ENCODE measurements at regions not wholly inside any gene's neighbourhood (a gene's known extent, or its start where the extent isn't known, plus 50 kb on each side); places are given as distances from the start of the nearest gene placed in this dataset.
A peak's percentile ranks its signal among the peaks of the same experiment; 100 is the strongest.
"Not testable (repeated sequence)": the region's sequence is repeated elsewhere in the genome, so short reads cannot be mapped to it uniquely, and the experiment has no call there.

DNA sequence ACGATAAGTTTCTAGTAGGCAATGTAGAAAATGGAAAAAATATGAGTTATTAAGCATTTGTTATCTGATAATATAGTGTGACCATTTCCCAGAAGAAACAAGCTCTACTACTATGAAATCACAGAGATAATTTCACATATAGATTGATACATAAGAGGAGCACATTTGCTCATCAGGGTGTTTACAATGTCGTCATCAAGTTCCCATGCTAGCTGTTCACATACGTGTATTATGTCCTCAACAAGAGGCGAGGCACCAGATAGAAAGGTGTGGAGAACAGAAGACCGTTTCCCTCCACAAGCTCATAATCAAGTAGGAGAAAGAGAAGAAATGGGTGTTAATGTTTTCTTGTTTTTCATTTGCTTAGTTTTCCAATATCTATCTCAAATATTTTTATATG lies 326.1 kb upstream of the ARID1B start:
- DNase-seq (ENCODE audit: low spot score), result no peak

GRCh38 chr6:156450421-156450820 lies 326.8 kb upstream of the ARID1B start:
- no peak for DNase-seq (ENCODE audit: low spot score)

- no peak for DNase-seq (ENCODE audit: low spot score)
These were observed 327.6 kb upstream of the ARID1B start for GRCh38 chr6:156449569-156449968.

DNA sequence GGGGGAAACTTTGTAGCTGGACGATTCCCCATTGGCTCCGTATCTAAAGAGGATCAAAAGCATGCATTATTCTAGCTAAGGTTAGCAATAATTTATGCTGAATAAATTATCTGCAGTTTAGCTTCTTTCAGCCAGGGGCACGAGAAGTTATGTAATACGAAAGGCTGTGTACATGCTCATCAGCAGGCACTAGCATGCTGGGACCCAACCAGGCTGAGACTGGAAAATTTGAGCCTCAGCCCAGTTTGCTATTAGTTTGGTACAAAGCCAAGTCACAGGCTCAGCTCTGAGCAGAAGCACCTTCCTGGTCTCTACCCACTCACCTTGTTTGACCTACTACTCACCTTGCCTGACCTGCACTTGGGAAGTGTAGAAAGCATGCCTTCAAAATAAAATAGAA lies 328.1 kb upstream of the ARID1B start:
- DNase-seq (ENCODE audit: low spot score), result no peak

- no peak for DNase-seq (ENCODE audit: low spot score)
These were observed 328.6 kb upstream of the ARID1B start for GRCh38 chr6:156448579-156448978.

- no peak for DNase-seq (ENCODE audit: low spot score)
These were observed 336.5 kb upstream of the ARID1B start for GRCh38 chr6:156440688-156441087.

- DNase-seq (ENCODE audit: low spot score), result no peak
These were observed 338.7 kb upstream of the ARID1B start for GRCh38 chr6:156438350-156438923.

DNA sequence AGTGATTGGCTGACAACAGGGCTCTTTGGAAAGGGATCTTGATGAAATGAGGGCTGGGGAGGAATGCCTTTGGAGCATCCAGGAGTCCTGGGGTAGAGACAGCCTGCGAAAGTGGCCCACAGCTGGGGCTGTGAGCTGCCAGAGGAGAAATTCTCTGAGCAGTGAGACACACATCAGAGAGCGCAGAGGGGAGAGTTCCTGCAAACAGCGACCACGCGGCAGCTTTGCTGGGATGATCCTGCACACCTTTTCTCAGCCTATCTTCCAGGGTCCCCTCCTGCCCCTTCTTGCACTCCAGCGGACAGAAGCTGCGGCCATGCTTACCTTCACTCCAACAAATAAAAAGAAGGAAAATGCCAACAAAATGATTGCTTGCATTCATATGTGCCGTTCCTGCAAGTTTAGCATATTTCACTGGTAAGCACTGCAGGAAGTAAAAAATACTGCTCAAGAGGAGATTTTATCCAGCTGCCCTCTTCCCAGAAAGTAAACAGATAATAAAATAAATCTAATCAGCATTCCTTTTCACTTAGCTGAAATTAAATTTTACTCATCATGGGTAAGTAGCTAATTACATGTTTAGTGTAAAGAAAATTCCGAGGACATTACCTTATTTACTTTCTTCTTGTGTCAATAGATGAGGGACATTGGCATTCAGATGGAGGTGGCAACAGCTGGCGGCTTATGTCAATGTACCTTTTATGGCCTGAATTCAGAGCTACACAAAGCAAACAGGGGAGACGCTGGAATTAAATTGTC lies 339.9 kb upstream of the ARID1B start:
- no peak for DNase-seq (ENCODE audit: low spot score)

GRCh38 chr6:156434795-156435190 lies 342.4 kb upstream of the ARID1B start:
- no peak for DNase-seq (ENCODE audit: low spot score)

GRCh38 chr6:156434049-156434794 lies 343.0 kb upstream of the ARID1B start:
- no peak for DNase-seq (ENCODE audit: low spot score)

DNA sequence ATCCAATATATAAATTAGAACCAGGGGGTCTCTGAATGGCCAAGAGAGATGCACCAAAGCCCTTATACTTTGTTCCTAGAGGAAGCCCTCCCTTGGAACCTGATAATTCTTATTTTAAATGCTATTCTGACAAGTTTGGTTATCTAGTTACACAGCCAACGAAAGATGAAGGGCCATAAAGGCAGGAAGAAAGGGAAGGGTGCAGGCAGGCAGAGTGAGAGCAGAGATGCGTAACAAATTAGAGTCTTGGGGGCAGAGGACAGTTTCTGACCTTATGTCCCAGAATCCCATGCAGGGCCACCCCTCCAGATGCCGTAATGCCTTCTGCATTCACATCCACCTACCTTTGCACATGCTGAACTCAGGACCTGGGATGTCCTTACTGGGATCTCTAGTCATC lies 344.6 kb upstream of the ARID1B start:
- no peak for DNase-seq (ENCODE audit: low spot score)

- no peak for DNase-seq (ENCODE audit: low spot score)
These were observed 346.8 kb upstream of the ARID1B start for GRCh38 chr6:156430386-156430785.

DNA sequence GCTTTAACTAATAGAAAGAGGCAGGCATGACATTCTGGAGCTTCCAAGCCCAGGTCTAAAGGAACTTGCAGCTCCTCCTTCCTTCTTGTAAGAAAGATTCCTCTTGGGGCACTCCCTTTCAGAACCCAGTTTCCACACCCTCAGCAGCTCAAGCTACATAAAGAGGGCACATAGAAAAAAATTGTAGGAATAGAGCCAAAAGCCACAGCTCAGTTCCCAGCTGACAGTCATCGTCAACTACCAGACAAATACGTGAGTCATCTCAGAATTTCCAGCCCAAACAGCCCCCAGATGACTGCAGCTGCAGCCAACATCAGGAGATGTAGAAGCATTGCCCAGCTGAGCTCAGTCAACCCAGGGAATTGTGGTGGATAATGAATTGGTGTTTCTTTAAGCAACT lies 349.8 kb upstream of the ARID1B start:
- DNase-seq (ENCODE audit: low spot score), result peak; percentile 92

DNA sequence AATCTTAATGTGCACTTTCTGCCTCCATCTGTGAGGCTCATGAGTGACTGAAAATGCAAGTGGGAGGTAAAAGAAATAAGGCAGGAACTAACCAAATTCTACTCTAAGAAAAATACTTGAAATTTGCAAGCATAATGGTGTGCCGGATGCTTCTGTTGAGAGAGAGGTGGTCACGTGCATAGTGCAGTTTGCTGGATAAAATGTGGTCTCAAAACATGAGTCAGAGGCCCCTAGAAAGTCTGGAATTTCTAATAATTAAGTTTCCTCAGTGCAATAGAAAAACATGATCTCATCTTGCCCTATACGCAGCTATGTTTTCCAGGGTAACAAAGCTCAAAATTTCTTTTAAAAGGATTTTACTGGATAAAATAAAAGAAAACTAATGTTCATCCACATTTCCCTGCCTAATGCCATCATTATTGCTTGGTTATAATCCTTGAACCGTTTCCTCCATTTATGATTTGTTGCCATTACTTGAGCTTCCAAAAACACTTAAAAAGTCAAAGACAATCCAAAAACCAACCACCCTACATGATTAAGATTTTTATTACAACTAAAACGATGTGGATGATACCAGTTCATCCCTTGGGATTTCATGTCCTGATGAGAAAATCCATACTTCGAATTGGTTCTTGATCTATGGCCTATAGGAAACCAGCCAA lies 351.7 kb upstream of the ARID1B start:
- peak; percentile 81 for DNase-seq (ENCODE audit: low spot score)

DNA sequence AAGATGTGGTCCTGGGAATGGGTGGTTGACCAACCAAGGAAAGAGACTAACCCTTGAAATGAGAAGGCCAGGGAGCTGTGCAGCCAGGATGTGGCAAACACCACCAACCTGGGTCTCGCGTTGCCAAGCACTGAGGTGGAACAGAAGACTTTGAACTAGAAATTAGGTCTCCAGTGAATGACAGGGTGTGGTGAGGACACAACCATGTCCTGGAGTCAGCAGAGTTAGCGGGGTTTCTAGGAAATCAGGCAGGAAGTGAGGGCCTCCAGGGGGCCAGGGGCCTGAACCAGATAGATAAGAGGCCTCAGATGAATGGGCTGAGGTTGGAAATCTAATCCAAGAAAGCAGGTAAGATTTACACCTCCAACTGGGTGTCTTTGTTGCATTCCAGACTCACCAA lies 353.3 kb upstream of the ARID1B start:
- no peak for DNase-seq (ENCODE audit: low spot score)

- no peak for DNase-seq (ENCODE audit: low spot score)
These were observed 354.1 kb upstream of the ARID1B start for GRCh38 chr6:156423075-156423474.

DNA sequence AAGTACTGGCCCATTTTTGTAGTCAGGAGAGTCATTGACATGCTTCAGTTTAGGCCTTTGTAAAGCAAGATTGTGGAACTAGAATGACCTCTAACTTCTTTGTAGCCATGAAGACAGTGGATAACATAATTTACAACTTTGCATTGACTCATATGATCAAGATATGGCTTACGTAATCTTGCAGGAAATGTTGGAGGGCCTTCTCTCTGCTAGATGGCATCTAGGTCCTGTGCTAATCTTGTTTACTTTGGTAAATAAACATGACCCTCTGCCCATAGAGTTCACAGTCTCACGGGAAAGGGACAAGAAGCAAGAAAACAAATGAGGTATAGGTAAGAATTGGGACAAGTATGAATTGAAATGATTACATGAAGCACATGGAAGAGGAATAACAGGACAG lies 355.2 kb upstream of the ARID1B start:
- no peak for DNase-seq (ENCODE audit: low spot score)

DNA sequence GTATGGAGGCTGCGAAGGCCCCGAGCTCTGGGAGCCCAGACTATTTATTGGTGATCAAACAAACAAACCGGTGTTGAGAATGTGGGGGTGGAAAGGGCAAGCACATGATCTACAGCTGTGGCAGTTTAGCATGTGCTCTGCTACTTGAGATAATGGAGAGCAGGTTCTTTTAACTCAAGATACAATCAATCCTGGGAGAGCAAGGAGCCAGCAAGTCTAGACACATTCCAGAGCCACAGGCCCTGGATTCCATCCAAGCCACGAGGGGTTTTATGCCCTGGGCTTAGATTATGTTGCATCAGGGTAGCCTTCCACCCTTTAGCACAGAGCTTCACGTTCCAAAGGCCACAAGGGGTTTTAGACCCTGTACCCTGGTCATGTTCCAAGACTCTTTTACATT lies 355.9 kb upstream of the ARID1B start:
- DNase-seq (ENCODE audit: low spot score), result not testable (repeated sequence)

DNA sequence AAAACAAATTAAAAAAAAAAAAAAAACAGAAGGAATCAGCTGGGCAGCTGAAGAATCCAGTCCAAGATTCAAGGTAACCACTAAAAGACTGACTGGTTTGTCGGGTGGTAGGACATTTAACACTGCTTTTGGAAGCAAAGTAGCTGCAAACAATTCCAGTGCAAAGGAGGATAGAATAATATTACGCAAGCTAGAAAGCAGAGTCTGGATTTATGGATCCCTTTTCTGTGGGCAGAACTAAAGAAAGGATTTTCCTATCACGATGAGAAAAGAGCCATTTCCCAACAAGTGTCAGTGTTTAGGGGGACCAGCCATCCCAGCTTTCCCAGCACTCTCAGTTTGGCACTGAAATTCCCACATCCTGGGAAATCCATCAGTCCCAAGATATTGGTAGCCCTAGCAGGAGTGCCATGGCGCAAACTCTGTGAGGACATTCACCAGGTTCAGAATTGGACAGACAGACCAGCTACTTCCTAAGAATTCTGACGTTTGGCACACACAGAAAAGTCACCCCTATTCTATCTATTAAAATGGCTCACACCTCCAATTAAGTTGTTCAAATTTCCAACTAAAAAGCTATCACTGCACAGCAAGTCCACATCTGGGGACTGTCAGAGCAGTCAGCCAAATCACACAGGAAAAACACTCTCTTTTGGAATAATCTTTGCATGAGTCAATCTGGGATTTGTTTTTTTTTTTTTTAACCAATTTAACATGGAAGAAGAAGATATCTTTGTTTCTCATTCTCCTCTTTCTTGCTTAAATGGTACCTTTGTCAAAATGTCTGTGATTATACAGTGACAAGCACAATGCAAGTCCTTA lies 356.8 kb upstream of the ARID1B start:
- peak; percentile 64 for DNase-seq (ENCODE audit: low spot score)

DNA sequence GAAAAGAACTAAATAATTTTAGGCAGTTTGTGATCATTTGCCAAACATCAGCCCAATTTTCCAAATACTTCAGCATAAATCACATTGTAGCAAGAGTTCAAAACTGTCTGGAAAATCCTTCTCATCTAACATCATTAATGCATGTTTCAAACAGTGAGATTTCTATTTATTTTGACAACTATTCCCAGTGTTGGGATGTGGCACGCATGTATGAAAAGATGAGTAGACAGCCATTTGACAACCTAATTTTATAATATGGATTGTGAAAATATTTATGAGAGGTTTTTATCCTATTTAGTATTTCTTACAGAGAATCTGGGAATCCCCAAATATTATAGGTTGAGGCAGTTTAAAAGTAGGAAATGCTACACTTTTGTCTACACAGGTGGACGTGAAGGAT lies 357.6 kb upstream of the ARID1B start:
- DNase-seq (ENCODE audit: low spot score), result no peak

GRCh38 chr6:156418253-156418652 lies 358.9 kb upstream of the ARID1B start:
- no peak for DNase-seq (ENCODE audit: low spot score)

- no peak for DNase-seq (ENCODE audit: low spot score)
These were observed 360.8 kb upstream of the ARID1B start for GRCh38 chr6:156416391-156416790.

Measured in AG08395 (cell line).